Adipocyte (in vitro differentiated cells): ENCODE measurements at regions not wholly inside any gene's neighbourhood (a gene's known extent, or its start where the extent isn't known, plus 50 kb on each side); places are given as distances from the start of the nearest gene placed in this dataset.

Source experiments
- DNase-seq: peaks from one replicate; pipeline ENCODE4 v3.0.0-alpha.2; 2015; ENCODE audit warnings: low read depth
- H3K27me3 ChIP-seq: replicated peaks from 2 replicates; pipeline ENCODE4 v1.7.0; 2013; ENCODE audit warnings: mild to moderate bottlenecking, low read length, moderate library complexity; ENCODE audit not compliant: control insufficient read depth, insufficient read depth
- H3K36me3 ChIP-seq: 2 replicates; pipeline ENCODE4 v1.7.0; 2013; ENCODE audit warnings: low read length, mild to moderate bottlenecking, moderate library complexity; ENCODE audit not compliant: control insufficient read depth, insufficient read depth, severe bottlenecking
- H3K4me1 ChIP-seq: 2 replicates; pipeline ENCODE4 v1.7.0; 2013; ENCODE audit warnings: mild to moderate bottlenecking, low read length, moderate library complexity; ENCODE audit not compliant: control insufficient read depth, insufficient read depth
- H3K4me3 ChIP-seq: 2 replicates; pipeline ENCODE4 v1.7.0; 2013; ENCODE audit warnings: mild to moderate bottlenecking, low read length, moderate library complexity
- H3K9ac ChIP-seq: 2 replicates; pipeline ENCODE4 v1.7.0; 2013; ENCODE audit warnings: mild to moderate bottlenecking, low read length, moderate library complexity
- H3K9me3 ChIP-seq: 2 replicates; pipeline ENCODE4 v1.7.0; 2013; ENCODE audit warnings: mild to moderate bottlenecking, low read length, moderate library complexity; ENCODE audit not compliant: control insufficient read depth

GRCh38 chr7:81624650-81625631, 144.9 kb downstream of the HGF start:
- H3K9ac ChIP-seq = no peak overlapping the region
- H3K27me3 ChIP-seq = no peaks in the 10 kb centered on the region
- DNase-seq = peak; percentile 82
- no peak overlapping the region for H3K4me3 ChIP-seq
- H3K36me3 ChIP-seq = no peaks in the 10 kb centered on the region
- H3K4me1 ChIP-seq = peaks cover 34% of the 10 kb centered on the region
- no peaks in the 10 kb centered on the region for H3K9me3 ChIP-seq

- Histone ChIP-seq H3K4me1 (peaks cover 34% of the 10 kb centered on the region), H3K9ac (no peak overlapping the region), H3K36me3 (no peaks in the 10 kb centered on the region), H3K27me3 (no peaks in the 10 kb centered on the region), H3K4me3 (no peak overlapping the region), H3K9me3 (no peaks in the 10 kb centered on the region)
- DNase-seq = no peak
Observed at GRCh38 chr7:81624021-81624592, 145.7 kb downstream of the HGF start.

- DNase-seq = no peak
- no peak overlapping the region for H3K9ac ChIP-seq
- no peaks in the 10 kb centered on the region for H3K27me3 ChIP-seq
- H3K36me3 ChIP-seq = no peaks in the 10 kb centered on the region
- no peak overlapping the region for H3K4me3 ChIP-seq
- no peaks in the 10 kb centered on the region for H3K9me3 ChIP-seq
- H3K4me1 ChIP-seq = peaks cover 41% of the 10 kb centered on the region
Observed at GRCh38 chr7:81623251-81623855, 146.5 kb downstream of the HGF start.

- no peaks in the 10 kb centered on the region for H3K9me3 ChIP-seq
- H3K9ac ChIP-seq = no peak overlapping the region
Observed at GRCh38 chr7:81621893-81622292, 148.0 kb downstream of the HGF start.

GRCh38 chr7:81618396-81619014, 151.3 kb downstream of the HGF start:
- H3K36me3 ChIP-seq = no peaks in the 10 kb centered on the region
- peaks cover 27% of the 10 kb centered on the region for H3K4me1 ChIP-seq
- no peak overlapping the region for H3K9ac ChIP-seq
- DNase-seq = peak; percentile 92
- H3K27me3 ChIP-seq = no peaks in the 10 kb centered on the region
- no peak overlapping the region for H3K4me3 ChIP-seq
- no peaks in the 10 kb centered on the region for H3K9me3 ChIP-seq

More at GRCh38 chr7:81621893-81622292, 148.0 kb downstream of the HGF start:
- no peak for DNase-seq
- Histone ChIP-seq H3K4me3 (no peak overlapping the region), H3K4me1 (peaks cover 48% of the 10 kb centered on the region), H3K36me3 (no peaks in the 10 kb centered on the region), H3K27me3 (no peaks in the 10 kb centered on the region)

- H3K4me1 ChIP-seq = peaks cover 22% of the 10 kb centered on the region
- no peak overlapping the region for H3K4me3 ChIP-seq
- no peaks in the 10 kb centered on the region for H3K27me3 ChIP-seq
- no peaks in the 10 kb centered on the region for H3K9me3 ChIP-seq
- no peak overlapping the region for H3K9ac ChIP-seq
- H3K36me3 ChIP-seq = no peaks in the 10 kb centered on the region
- no peak for DNase-seq
Observed at GRCh38 chr7:81616951-81617350, 152.9 kb downstream of the HGF start.

- Histone ChIP-seq H3K9ac (no peak overlapping the region), H3K27me3 (no peaks in the 10 kb centered on the region), H3K4me3 (no peak overlapping the region), H3K4me1 (peaks cover 5% of the 10 kb centered on the region), H3K9me3 (no peaks in the 10 kb centered on the region), H3K36me3 (no peaks in the 10 kb centered on the region)
- no peak for DNase-seq
Observed at GRCh38 chr7:81611805-81612204, 158.0 kb downstream of the HGF start.

GRCh38 chr7:81611040-81611439, 158.8 kb downstream of the HGF start:
- Histone ChIP-seq H3K4me1 (peaks cover 4% of the 10 kb centered on the region), H3K27me3 (no peaks in the 10 kb centered on the region), H3K36me3 (no peaks in the 10 kb centered on the region), H3K4me3 (no peak overlapping the region), H3K9ac (no peak overlapping the region), H3K9me3 (no peaks in the 10 kb centered on the region)
- DNase-seq = no peak

GRCh38 chr7:81608748-81609382, 161.0 kb downstream of the HGF start:
- Histone ChIP-seq H3K27me3 (no peaks in the 10 kb centered on the region), H3K4me3 (no peak overlapping the region), H3K4me1 (peaks cover 15% of the 10 kb centered on the region), H3K9me3 (no peaks in the 10 kb centered on the region), H3K9ac (no peak overlapping the region), H3K36me3 (no peaks in the 10 kb centered on the region)
- no peak for DNase-seq

GRCh38 chr7:81607987-81608386, 161.9 kb downstream of the HGF start:
- H3K4me3 ChIP-seq = no peak overlapping the region
- H3K9me3 ChIP-seq = no peaks in the 10 kb centered on the region
- no peak for DNase-seq
- H3K36me3 ChIP-seq = no peaks in the 10 kb centered on the region
- peaks cover 18% of the 10 kb centered on the region for H3K4me1 ChIP-seq
- H3K27me3 ChIP-seq = no peaks in the 10 kb centered on the region
- no peak overlapping the region for H3K9ac ChIP-seq
